IMR-90 (cell line): ENCODE measurements at regions not wholly inside any gene's neighbourhood (a gene's known extent, or its start where the extent isn't known, plus 50 kb on each side); places are given as distances from the start of the nearest gene placed in this dataset.

Experiments
- ATAC-seq: fragments of 200-7000 bp; cut with Tn5 transposase; 2 replicates; pipeline ENCODE4 v1.9.1; 2020; ENCODE audit warnings: low read depth, mild to moderate bottlenecking, moderate library complexity
- BruUV-seq: library from RNA; stranded (reverse); fragments of 400-500 nt; replicated peaks from 2 replicates; lab custom pipeline; 2021; lab: Mats Ljungman, UMichigan
- CTCF ChIA-PET: fragments of 300-600 bp; formaldehyde crosslinking; extraction: SDS; loops from one replicate; lab custom pipeline; 2021; ENCODE audit warnings: antibody characterized with exemption; lab: Yijun Ruan, JAX
- POLR2A ChIA-PET: fragments of 300-600 bp; sonication (Branson Sonifier 250); formaldehyde crosslinking; loops from one replicate; lab custom pipeline; 2022; ENCODE audit warnings: antibody characterized with exemption; ENCODE audit not compliant: unreplicated experiment; lab: Charles Lee
- DNase-seq: peaks from one replicate; pipeline ENCODE4 v3.0.0; 2013
- H2AFZ ChIP-seq: replicated peaks from 2 replicates; pipeline ENCODE3; 2013; ENCODE audit warnings: low read length, mild to moderate bottlenecking; ENCODE audit not compliant: poor library complexity
- H2AK5ac ChIP-seq: 2 replicates; pipeline ENCODE4 v1.6.1; 2013; ENCODE audit warnings: low read depth, low read length, inconsistent platforms
- H2AK9ac ChIP-seq: replicated peaks from 2 replicates; pipeline ENCODE3; 2013; ENCODE audit warnings: mild to moderate bottlenecking, low read depth, low read length, moderate library complexity; ENCODE audit not compliant: poor library complexity
- H2BK120ac ChIP-seq: 2 replicates; pipeline ENCODE4 v1.6.1; 2013; ENCODE audit warnings: low read depth, low read length, inconsistent platforms
- H2BK15ac ChIP-seq: 3 replicates; pipeline ENCODE4 v1.6.1; 2013; ENCODE audit warnings: low read depth, low read length, inconsistent platforms
- H2BK20ac ChIP-seq: 2 replicates; pipeline ENCODE4 v1.6.1; 2013; ENCODE audit warnings: low read depth, mild to moderate bottlenecking, inconsistent platforms, low read length, moderate library complexity
- H2BK5ac ChIP-seq: 2 replicates; pipeline ENCODE4 v1.6.1; 2013; ENCODE audit warnings: mild to moderate bottlenecking, low read depth, low read length, inconsistent platforms; ENCODE audit not compliant: poor library complexity, severe bottlenecking
- H3K14ac ChIP-seq: replicated peaks from 2 replicates; pipeline ENCODE4 v1.6.1; 2013; ENCODE audit warnings: low read depth, low read length, inconsistent platforms
- H3K18ac ChIP-seq: 2 replicates; pipeline ENCODE4 v1.6.1; 2013; ENCODE audit warnings: low read depth, low read length, control low read depth
- H3K23ac ChIP-seq: 2 replicates; pipeline ENCODE4 v1.6.1; 2013; ENCODE audit warnings: low read depth, low read length, inconsistent platforms
- H3K27ac ChIP-seq: 2 replicates; pipeline ENCODE4 v1.5.1; 2013; ENCODE audit warnings: mild to moderate bottlenecking, control low read depth, low read length; ENCODE audit not compliant: insufficient read depth
- H3K27me3 ChIP-seq: 2 replicates; pipeline ENCODE4 v1.6.1; 2013; ENCODE audit warnings: low read length; ENCODE audit not compliant: control insufficient read depth, insufficient read depth
- H3K36me3 ChIP-seq: 2 replicates; pipeline ENCODE4 v1.6.1; 2013; ENCODE audit warnings: low read length, mixed read lengths; ENCODE audit not compliant: control insufficient read depth, insufficient read depth
- H3K4ac ChIP-seq: 2 replicates; pipeline ENCODE4 v1.6.1; 2013; ENCODE audit warnings: low read depth, low read length, inconsistent platforms
- H3K4me1 ChIP-seq: 2 replicates; pipeline ENCODE4 v1.6.1; 2013; ENCODE audit warnings: low read length, mixed read lengths; ENCODE audit not compliant: control insufficient read depth, insufficient read depth
- H3K4me2 ChIP-seq: 2 replicates; pipeline ENCODE4 v1.6.1; 2013; ENCODE audit warnings: low read depth, mild to moderate bottlenecking, control low read depth, low read length, moderate library complexity
- H3K4me3 ChIP-seq: 2 replicates; pipeline ENCODE4 v1.5.1; 2013; ENCODE audit warnings: low read depth, mild to moderate bottlenecking, control low read depth, low read length, moderate library complexity; ENCODE audit not compliant: insufficient read depth
- H3K56ac ChIP-seq: 2 replicates; pipeline ENCODE4 v1.6.1; 2013; ENCODE audit warnings: low read length, inconsistent platforms; ENCODE audit not compliant: insufficient read depth; ENCODE audit errors: extremely low read depth
- H3K79me1 ChIP-seq, 2 experiments: 2 replicates each; pipeline ENCODE4 v1.6.1; 2013; ENCODE audit warnings: low read length in 2 of 2, inconsistent platforms in 1 of 2, low read depth in 1 of 2
- H3K9ac ChIP-seq: 2 replicates; pipeline ENCODE4 v1.6.1; 2013; ENCODE audit warnings: low read depth, low read length, control low read depth
- H3K9me1 ChIP-seq: 2 replicates; pipeline ENCODE4 v1.6.1; 2013; ENCODE audit warnings: low read length, inconsistent platforms; ENCODE audit not compliant: insufficient read depth
- H3K9me3 ChIP-seq: 2 replicates; pipeline ENCODE4 v1.6.1; 2013; ENCODE audit warnings: low read length; ENCODE audit not compliant: control insufficient read depth, insufficient read depth
- H4K20me1 ChIP-seq: 2 replicates; pipeline ENCODE4 v1.6.1; 2013; ENCODE audit warnings: low read length, inconsistent platforms; ENCODE audit not compliant: insufficient read depth
- H4K5ac ChIP-seq: 2 replicates; pipeline ENCODE4 v1.6.1; 2013; ENCODE audit warnings: mild to moderate bottlenecking, low read depth, low read length, control low read depth
- H4K8ac ChIP-seq, 2 experiments: 2 replicates each; pipeline ENCODE4 v1.6.1; 2013; ENCODE audit warnings: low read depth in 2 of 2, low read length in 2 of 2, control low read depth in 1 of 2, inconsistent platforms in 1 of 2
- H4K91ac ChIP-seq: 2 replicates; pipeline ENCODE4 v1.6.1; 2013; ENCODE audit warnings: low read depth, low read length, inconsistent platforms; ENCODE audit not compliant: insufficient read depth
- MXI1 ChIP-seq: IDR thresholded peaks from 2 replicates; pipeline ENCODE4 v1.6.1; 2012; ENCODE audit warnings: low read depth, mild to moderate bottlenecking, low read length, moderate library complexity, borderline replicate concordance
- WGBS, 2 experiments: methylation state at CpG; one replicate each; pipeline versions ENCODE4 v1.1.5 to v1.1.7; 2013; ENCODE audit warnings: missing lambda C conversion rate in 2 of 2; ENCODE audit not compliant: insufficient read length in 1 of 2; ENCODE audit errors: extremely low coverage in 2 of 2; 5-methylcytosine and 5-hydroxymethylcytosine counted together
- dilution Hi-C: fragments of 300-500 bp; cut with HindIII; formaldehyde crosslinking; loops from one replicate; pipeline ENCODE4 v1.14.3; 2018; ENCODE audit warnings: low sequenced_read_pairs; ENCODE audit not compliant: unreplicated experiment
- in situ Hi-C: fragments of 300-500 bp; cut with MboI; formaldehyde crosslinking; loops from 3 replicates; pipeline ENCODE4 v1.14.3; 2019; ENCODE audit warnings: low sequenced_read_pairs, inconsistent platforms, mixed read lengths
- intact Hi-C: fragments of 100-400 bp; cut with micrococcal nuclease; formaldehyde crosslinking; loops from 2 replicates; pipeline ENCODE4 v1.10.0; 2022
- TF ChIP-seq, protein P1 (sequence below): fragments of 150-350 bp; IDR thresholded peaks from 2 replicates; pipeline ENCODE4 v1.6.1; 2016; ENCODE audit warnings: low read depth, mild to moderate bottlenecking, low read length, moderate library complexity, borderline replicate concordance

- Histone ChIP-seq H2BK15ac (no peak overlapping the region), H3K56ac (no peak overlapping the region), H2BK20ac (no peak overlapping the region), H3K4ac (no peak overlapping the region), H4K20me1 (no peaks in the 10 kb centered on the region), H3K14ac (no peak overlapping the region), H3K9me3 (no peaks in the 10 kb centered on the region), H2BK5ac (no peak overlapping the region), H3K9me1 (no peaks in the 10 kb centered on the region), H3K4me2 (no peak overlapping the region), H4K91ac (no peak overlapping the region), H3K4me3 (no peak overlapping the region), H3K27me3 (no peaks in the 10 kb centered on the region), H3K9ac (no peak overlapping the region), H2BK120ac (no peak overlapping the region), H3K23ac (no peak overlapping the region), H3K18ac (no peak overlapping the region), H2AK9ac (no peak overlapping the region), H4K8ac (no peak overlapping the region), H2AFZ (no peak overlapping the region), H4K5ac (no peak overlapping the region), H3K36me3 (no peaks in the 10 kb centered on the region), H3K79me1 (no peaks in the 10 kb centered on the region), H3K4me1 (no peaks in the 10 kb centered on the region), H3K27ac (no peak overlapping the region), H2AK5ac (no peak overlapping the region)
- DNase-seq (no peak), ATAC-seq (no peak)
- intact Hi-C loops: no loop called here
- BruUV-seq: no TSS peak
- ChIA-PET POLR2A (no interaction called here), CTCF (no interaction called here)
- dilution Hi-C loops: no loop called here
- 0% methylated on average over 1 of the region's 3 CpGs; no CpG with 5 or more reads in 1 of the 2 experiments for WGBS, 2 experiments
- in situ Hi-C loops: no loop called here
- TF ChIP-seq, protein P1, sequence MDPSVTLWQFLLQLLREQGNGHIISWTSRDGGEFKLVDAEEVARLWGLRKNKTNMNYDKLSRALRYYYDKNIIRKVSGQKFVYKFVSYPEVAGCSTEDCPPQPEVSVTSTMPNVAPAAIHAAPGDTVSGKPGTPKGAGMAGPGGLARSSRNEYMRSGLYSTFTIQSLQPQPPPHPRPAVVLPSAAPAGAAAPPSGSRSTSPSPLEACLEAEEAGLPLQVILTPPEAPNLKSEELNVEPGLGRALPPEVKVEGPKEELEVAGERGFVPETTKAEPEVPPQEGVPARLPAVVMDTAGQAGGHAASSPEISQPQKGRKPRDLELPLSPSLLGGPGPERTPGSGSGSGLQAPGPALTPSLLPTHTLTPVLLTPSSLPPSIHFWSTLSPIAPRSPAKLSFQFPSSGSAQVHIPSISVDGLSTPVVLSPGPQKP: no peak
- no peak for TF ChIP-seq MXI1
These were observed 142.0 kb upstream of the ATP1B1 start for GRCh38 chr1:168964478-168964877.
